Ishikawa (cell line): ENCODE measurements at regions not wholly inside any gene's neighbourhood (a gene's known extent, or its start where the extent isn't known, plus 50 kb on each side); places are given as distances from the start of the nearest gene placed in this dataset.

Experiments used
- CEBPB ChIP-seq: IDR thresholded peaks from 2 replicates; pipeline ENCODE4 v1.6.1; 2012
- CREB1 ChIP-seq: IDR thresholded peaks from 2 replicates; pipeline ENCODE4 v1.6.1; 2012; ENCODE audit warnings: low read depth
- EGR1 ChIP-seq: IDR thresholded peaks from 2 replicates; pipeline ENCODE4 v1.6.1; 2012
- EP300 ChIP-seq: IDR thresholded peaks from 2 replicates; pipeline ENCODE4 v1.6.1; 2012; ENCODE audit warnings: borderline replicate concordance
- FOXM1 ChIP-seq: IDR thresholded peaks from 2 replicates; pipeline ENCODE4 v1.6.1; 2012; ENCODE audit warnings: low read depth, borderline replicate concordance
- NFIC ChIP-seq: IDR thresholded peaks from 2 replicates; pipeline ENCODE4 v1.6.1; 2012
- RAD21 ChIP-seq: IDR thresholded peaks from 2 replicates; pipeline ENCODE4 v1.6.1; 2012; ENCODE audit warnings: low read depth
- TAF1 ChIP-seq: IDR thresholded peaks from 2 replicates; pipeline ENCODE4 v1.6.1; 2012; ENCODE audit warnings: low read depth, mild to moderate bottlenecking
- TCF12 ChIP-seq: IDR thresholded peaks from 2 replicates; pipeline ENCODE4 v1.6.1; 2012; ENCODE audit warnings: low read depth
- TEAD4 ChIP-seq: IDR thresholded peaks from 2 replicates; pipeline ENCODE4 v1.6.1; 2012
- YY1 ChIP-seq: IDR thresholded peaks from 2 replicates; pipeline ENCODE4 v1.6.1; 2012; ENCODE audit warnings: low read depth
- ZBTB7A ChIP-seq: IDR thresholded peaks from 2 replicates; pipeline ENCODE4 v1.6.1; 2012; ENCODE audit warnings: low read depth
- TF ChIP-seq, protein P1 (sequence below): IDR thresholded peaks from 2 replicates; pipeline ENCODE4 v1.6.1; 2012; ENCODE audit warnings: low read depth, mild to moderate bottlenecking
- TF ChIP-seq, protein P2 (sequence below): IDR thresholded peaks from 2 replicates; pipeline ENCODE4 v1.6.1; 2012
- TF ChIP-seq, protein P3 (sequence below): IDR thresholded peaks from 2 replicates; pipeline ENCODE4 v1.6.1; 2012

DNA sequence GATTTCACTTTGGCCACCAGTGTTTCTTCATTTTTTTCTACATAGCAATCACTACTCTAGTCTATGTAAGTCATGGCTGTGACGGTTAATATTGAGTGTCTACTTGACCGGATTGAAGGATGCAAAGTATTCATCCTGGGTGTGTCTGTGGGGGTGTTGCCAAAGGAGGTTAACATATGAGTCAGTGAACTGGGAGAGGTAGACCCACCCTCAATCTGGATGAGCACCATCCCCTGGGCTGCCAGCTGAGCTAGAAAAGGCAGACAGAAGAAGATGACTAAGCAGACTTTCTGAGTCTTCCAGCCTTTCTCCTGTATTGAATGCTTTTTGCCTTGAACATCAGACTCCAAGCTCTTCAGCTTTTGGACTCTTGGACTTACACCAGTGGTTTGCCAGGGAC lies 265.0 kb upstream of the SLC8A1 start:
- TF ChIP-seq EP300 = no peak

DNA sequence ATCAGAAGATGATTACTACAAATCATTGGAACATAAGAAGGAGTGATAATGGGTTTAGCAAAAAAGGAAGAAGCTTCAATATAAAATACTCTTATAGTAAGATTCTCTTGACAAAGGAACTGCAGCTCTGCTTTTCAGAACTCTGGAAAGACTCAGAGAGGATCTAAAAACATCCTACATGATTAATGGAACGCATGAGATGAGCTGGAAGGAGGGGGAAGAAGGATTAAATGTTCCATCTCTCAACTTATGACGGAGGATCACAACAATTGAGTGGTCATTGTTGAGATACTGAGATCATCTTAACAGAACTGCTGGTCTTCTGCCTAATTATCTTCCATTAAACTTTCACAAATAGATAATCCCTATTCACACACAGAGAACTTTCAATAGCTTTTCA lies 267.5 kb upstream of the SLC8A1 start:
- TF ChIP-seq, protein P1, sequence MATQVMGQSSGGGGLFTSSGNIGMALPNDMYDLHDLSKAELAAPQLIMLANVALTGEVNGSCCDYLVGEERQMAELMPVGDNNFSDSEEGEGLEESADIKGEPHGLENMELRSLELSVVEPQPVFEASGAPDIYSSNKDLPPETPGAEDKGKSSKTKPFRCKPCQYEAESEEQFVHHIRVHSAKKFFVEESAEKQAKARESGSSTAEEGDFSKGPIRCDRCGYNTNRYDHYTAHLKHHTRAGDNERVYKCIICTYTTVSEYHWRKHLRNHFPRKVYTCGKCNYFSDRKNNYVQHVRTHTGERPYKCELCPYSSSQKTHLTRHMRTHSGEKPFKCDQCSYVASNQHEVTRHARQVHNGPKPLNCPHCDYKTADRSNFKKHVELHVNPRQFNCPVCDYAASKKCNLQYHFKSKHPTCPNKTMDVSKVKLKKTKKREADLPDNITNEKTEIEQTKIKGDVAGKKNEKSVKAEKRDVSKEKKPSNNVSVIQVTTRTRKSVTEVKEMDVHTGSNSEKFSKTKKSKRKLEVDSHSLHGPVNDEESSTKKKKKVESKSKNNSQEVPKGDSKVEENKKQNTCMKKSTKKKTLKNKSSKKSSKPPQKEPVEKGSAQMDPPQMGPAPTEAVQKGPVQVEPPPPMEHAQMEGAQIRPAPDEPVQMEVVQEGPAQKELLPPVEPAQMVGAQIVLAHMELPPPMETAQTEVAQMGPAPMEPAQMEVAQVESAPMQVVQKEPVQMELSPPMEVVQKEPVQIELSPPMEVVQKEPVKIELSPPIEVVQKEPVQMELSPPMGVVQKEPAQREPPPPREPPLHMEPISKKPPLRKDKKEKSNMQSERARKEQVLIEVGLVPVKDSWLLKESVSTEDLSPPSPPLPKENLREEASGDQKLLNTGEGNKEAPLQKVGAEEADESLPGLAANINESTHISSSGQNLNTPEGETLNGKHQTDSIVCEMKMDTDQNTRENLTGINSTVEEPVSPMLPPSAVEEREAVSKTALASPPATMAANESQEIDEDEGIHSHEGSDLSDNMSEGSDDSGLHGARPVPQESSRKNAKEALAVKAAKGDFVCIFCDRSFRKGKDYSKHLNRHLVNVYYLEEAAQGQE = no peak
- TF ChIP-seq TEAD4 (no peak), ZBTB7A (no peak), TCF12 (no peak), YY1 (no peak), CREB1 (no peak), NFIC (no peak), EGR1 (no peak), TAF1 (no peak), FOXM1 (no peak), CEBPB (no peak), EP300 (no peak)
- TF ChIP-seq, protein P2, sequence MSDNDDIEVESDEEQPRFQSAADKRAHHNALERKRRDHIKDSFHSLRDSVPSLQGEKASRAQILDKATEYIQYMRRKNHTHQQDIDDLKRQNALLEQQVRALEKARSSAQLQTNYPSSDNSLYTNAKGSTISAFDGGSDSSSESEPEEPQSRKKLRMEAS = no peak
- TF ChIP-seq, protein P3, sequence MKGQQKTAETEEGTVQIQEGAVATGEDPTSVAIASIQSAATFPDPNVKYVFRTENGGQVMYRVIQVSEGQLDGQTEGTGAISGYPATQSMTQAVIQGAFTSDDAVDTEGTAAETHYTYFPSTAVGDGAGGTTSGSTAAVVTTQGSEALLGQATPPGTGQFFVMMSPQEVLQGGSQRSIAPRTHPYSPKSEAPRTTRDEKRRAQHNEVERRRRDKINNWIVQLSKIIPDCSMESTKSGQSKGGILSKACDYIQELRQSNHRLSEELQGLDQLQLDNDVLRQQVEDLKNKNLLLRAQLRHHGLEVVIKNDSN = no peak

DNA sequence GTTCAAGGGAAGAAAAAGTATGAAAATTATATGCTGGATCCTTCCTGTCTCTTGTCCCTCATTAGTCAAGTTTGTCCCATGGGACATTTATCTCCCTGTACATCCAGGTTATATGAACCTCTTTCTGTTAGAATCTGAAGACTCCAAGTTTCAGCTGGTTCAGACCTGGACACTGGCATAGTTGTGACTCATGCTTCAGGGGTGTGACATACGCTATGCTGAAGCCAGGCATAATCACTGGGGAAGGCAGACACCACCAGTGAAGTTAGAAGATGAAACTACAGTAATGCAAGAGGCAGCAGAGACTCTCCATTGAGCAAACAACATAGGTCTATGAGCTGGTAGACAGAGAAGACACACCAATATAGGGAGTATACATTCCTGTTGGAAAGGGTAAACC lies 269.7 kb upstream of the SLC8A1 start:
- TF ChIP-seq RAD21 = no peak

DNA sequence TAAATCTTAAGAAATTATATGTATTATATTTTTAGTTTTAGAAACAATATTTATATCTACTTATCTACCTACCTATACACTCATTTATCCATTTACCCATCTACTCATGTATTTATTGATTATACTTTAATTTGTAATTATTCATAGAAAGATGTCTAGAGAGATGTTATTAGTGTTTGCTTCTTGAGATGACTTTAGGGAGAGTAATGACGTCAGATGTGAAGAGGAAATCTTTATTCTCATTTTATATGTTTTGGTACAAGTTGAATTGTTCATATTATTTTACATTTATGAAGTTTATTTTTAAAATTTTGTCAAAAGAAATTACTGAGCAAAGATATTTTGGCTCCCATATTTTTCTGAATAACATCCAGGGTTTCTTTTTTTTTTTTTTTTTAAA lies 271.3 kb upstream of the SLC8A1 start:
- TF ChIP-seq FOXM1 (no peak), CEBPB (no peak), TCF12 (no peak), NFIC (no peak), ZBTB7A (no peak), TAF1 (no peak), EGR1 (no peak), CREB1 (no peak)
- TF ChIP-seq, protein P2 = no peak

DNA sequence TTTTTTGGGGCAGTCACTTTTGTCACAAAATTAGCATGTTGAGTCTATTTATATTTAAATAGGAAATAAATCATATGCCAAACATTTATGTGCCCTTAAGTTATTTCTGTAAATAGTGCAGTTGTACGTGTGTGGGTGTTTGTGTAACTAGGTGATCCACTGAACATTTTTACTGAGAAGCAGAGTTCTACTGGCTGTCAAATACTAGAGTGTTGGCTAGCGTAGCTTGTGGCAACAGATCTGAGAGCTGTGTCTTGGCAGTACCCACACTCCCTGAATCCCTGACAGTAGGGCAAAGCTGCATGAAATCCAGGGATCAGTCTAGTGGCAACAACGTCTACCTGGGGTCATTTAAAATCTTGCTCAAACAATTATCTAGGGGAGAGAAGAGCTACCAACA lies 273.1 kb upstream of the SLC8A1 start:
- TF ChIP-seq YY1 (no peak), CREB1 (no peak), RAD21 (no peak)

DNA sequence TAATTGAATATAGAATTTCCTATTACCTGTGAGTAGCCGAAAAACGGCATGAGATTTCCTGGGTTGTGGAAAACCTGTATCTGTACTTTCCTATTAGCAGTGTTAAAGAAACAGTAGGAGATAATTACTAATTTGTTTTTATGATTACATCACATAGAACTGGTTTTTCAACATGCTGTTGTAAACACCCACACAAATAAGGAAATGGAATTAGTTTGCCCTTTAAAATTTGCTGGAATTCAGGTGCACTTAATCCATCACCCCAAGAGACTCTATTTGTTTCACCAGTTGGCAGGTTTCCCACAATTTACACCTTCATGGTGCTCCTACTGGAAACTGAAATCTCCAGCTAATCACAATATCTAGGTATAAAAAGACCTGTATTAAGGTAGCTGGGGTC lies 274.1 kb upstream of the SLC8A1 start:
- TF ChIP-seq, protein P2 = no peak
- no peak for TF ChIP-seq CREB1
- TF ChIP-seq TCF12 = no peak
- TF ChIP-seq TEAD4 = no peak
- TF ChIP-seq EGR1 = no peak
- no peak for TF ChIP-seq TAF1
- TF ChIP-seq, protein P3 = no peak

DNA sequence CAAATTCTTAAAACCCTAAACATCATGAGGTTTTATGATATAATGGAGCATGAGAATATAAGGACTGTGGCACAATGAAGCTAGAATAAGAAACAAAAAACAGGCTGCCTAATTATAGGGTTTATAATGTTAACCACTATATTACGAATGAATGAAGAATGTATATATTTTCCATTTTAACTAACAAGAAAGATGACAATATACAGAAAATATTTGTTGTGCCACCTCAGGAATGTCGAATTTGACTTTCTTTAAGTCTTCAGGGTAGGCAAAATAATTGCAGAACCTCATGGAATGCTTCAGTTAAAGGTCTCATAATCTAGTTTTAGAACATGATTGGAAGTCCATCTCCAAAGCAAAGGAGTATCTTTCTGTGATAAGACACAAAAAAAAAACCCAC lies 282.9 kb upstream of the SLC8A1 start:
- TF ChIP-seq ZBTB7A = no peak
- no peak for TF ChIP-seq TCF12
- no peak for TF ChIP-seq FOXM1
- TF ChIP-seq EGR1 = no peak
- TF ChIP-seq CEBPB = no peak
- TF ChIP-seq EP300 = no peak
- TF ChIP-seq, protein P2 = no peak
- no peak for TF ChIP-seq YY1
- TF ChIP-seq, protein P3 = no peak
- TF ChIP-seq TAF1 = no peak
- TF ChIP-seq, protein P1 = no peak
- no peak for TF ChIP-seq RAD21
- TF ChIP-seq TEAD4 = no peak
- TF ChIP-seq NFIC = no peak
- TF ChIP-seq CREB1 = no peak
